OCI-LY3 (cell line): ENCODE measurements at regions not wholly inside any gene's neighbourhood (a gene's known extent, or its start where the extent isn't known, plus 50 kb on each side); places are given as distances from the start of the nearest gene placed in this dataset.

ENCODE experiments used
- H2AFZ ChIP-seq: fragments of 200-600, 300-600 bp; shearing (Covaris generic); 2 replicates; pipeline ENCODE4 v1.6.0; 2014; ENCODE audit warnings: antibody characterized with exemption, low read depth, low read length
- H3K27ac ChIP-seq: fragments of 200-600, 300-600 bp; sonication (generic); 2 replicates; pipeline ENCODE4 v1.5.1; 2014; ENCODE audit warnings: mild to moderate bottlenecking, low read length, moderate library complexity, mixed read lengths
- H3K27me3 ChIP-seq: fragments of 200-600, 300-600 bp; sonication (generic); 2 replicates; pipeline ENCODE4 v1.6.1; 2014; ENCODE audit warnings: low read depth, low read length, mixed read lengths
- H3K36me3 ChIP-seq: fragments of 200-600, 300-600 bp; sonication (generic); replicated peaks from 2 replicates; pipeline ENCODE3; 2014; ENCODE audit warnings: low read depth, low read length, mixed read lengths
- H3K4me1 ChIP-seq: fragments of 300-600, 200-600 bp; sonication (generic); 2 replicates; pipeline ENCODE4 v1.6.1; 2014; ENCODE audit warnings: low read length, mixed read lengths
- H3K4me2 ChIP-seq: fragments of 200-600, 300-600 bp; sonication (generic); 2 replicates; pipeline ENCODE4 v1.6.1; 2014; ENCODE audit warnings: low read length, mixed read lengths
- H3K4me3 ChIP-seq: fragments of 300-600, 200-600 bp; sonication (generic); 2 replicates; pipeline ENCODE4 v1.5.1; 2014; ENCODE audit warnings: antibody characterized with exemption, mild to moderate bottlenecking, low read length, moderate library complexity
- H3K79me2 ChIP-seq: fragments of 300-600, 200-600 bp; shearing (Covaris generic); 2 replicates; pipeline ENCODE4 v1.6.1; 2014; ENCODE audit warnings: mild to moderate bottlenecking, low read length, mixed read lengths
- H3K9ac ChIP-seq: fragments of 300-600, 200-600 bp; shearing (Covaris generic); 2 replicates; pipeline ENCODE4 v1.6.0; 2014; ENCODE audit warnings: mild to moderate bottlenecking, low read length, moderate library complexity
- H3K9me3 ChIP-seq: fragments of 200-600, 300-600 bp; shearing (Covaris generic); 2 replicates; pipeline ENCODE4 v1.6.1; 2014; ENCODE audit warnings: low read length, mixed read lengths; ENCODE audit not compliant: insufficient read depth
- H4K20me1 ChIP-seq: fragments of 200-600, 300-600 bp; sonication (generic); 2 replicates; pipeline ENCODE4 v1.6.1; 2016; ENCODE audit warnings: low read length, mixed read lengths; ENCODE audit not compliant: insufficient read depth
- EZH2phosphoT487 ChIP-seq: fragments of 200-600 bp; shearing (Covaris generic); IDR thresholded peaks from 2 replicates; pipeline ENCODE4 v1.6.1; 2018; ENCODE audit warnings: antibody characterized with exemption, mixed run types, low read depth
- TF ChIP-seq, protein P1 (sequence below): fragments of 200-600, 300-600 bp; sonication (generic); IDR thresholded peaks from 2 replicates; pipeline ENCODE4 v1.5.1; 2014; ENCODE audit warnings: antibody characterized with exemption, low read length, low read depth

DNA sequence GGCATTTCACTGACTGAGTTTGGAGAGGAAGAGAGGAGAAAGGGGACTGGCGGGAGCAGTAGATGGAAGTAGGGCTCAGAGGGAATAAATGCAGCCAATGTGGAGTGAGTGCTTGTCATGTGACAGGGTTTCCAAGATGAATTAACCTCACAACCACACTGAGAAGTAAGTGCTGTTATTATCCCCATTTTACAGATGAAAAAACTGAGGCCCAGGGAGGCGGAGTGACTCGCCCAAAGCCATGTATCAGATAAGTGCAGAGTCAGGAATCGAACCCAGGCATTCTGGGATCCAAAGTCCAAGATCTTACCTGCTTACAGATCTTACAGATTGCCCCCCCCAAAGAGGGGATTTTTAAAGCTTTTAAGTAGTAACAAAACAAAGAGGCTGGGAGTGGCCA is 207.2 kb downstream of the SHQ1 start:
- Histone ChIP-seq H3K36me3 (no peaks in the 10 kb centered on the region), H3K79me2 (no peaks in the 10 kb centered on the region), H3K27me3 (peaks cover 51% of the 10 kb centered on the region), H3K4me1 (no peaks in the 10 kb centered on the region), H3K4me3 (no peak overlapping the region), H3K9ac (no peak overlapping the region), H3K27ac (no peak overlapping the region), H3K9me3 (no peaks in the 10 kb centered on the region), H2AFZ (no peak overlapping the region), H4K20me1 (no peaks in the 10 kb centered on the region), H3K4me2 (no peak overlapping the region)
- TF ChIP-seq EZH2phosphoT487: no peak
- TF ChIP-seq, protein P1, sequence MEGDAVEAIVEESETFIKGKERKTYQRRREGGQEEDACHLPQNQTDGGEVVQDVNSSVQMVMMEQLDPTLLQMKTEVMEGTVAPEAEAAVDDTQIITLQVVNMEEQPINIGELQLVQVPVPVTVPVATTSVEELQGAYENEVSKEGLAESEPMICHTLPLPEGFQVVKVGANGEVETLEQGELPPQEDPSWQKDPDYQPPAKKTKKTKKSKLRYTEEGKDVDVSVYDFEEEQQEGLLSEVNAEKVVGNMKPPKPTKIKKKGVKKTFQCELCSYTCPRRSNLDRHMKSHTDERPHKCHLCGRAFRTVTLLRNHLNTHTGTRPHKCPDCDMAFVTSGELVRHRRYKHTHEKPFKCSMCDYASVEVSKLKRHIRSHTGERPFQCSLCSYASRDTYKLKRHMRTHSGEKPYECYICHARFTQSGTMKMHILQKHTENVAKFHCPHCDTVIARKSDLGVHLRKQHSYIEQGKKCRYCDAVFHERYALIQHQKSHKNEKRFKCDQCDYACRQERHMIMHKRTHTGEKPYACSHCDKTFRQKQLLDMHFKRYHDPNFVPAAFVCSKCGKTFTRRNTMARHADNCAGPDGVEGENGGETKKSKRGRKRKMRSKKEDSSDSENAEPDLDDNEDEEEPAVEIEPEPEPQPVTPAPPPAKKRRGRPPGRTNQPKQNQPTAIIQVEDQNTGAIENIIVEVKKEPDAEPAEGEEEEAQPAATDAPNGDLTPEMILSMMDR: no peak

- Histone ChIP-seq H3K9me3 (0 out of 2 replicates have a peak, but pooled peaks cover 1% of the 10 kb centered on the region), H3K4me3 (no peak overlapping the region), H3K79me2 (no peaks in the 10 kb centered on the region), H3K27me3 (peaks cover 76% of the 10 kb centered on the region), H3K4me1 (peaks cover 18% of the 10 kb centered on the region), H2AFZ (no peak overlapping the region), H3K36me3 (no peaks in the 10 kb centered on the region), H3K9ac (no peak overlapping the region), H4K20me1 (0 out of 2 replicates have a peak, but pooled peaks cover 4% of the 10 kb centered on the region), H3K27ac (no peak overlapping the region), H3K4me2 (no peak overlapping the region)
- TF ChIP-seq, protein P1: no peak
- TF ChIP-seq EZH2phosphoT487: no peak
Measured at GRCh38 chr3:72636969-72637597, 211.2 kb downstream of the SHQ1 start.

- peaks cover 5% of the 10 kb centered on the region; the same call in 1 of the 2 replicates for H3K9me3 ChIP-seq
- H3K9ac ChIP-seq: no peak overlapping the region
- H3K27me3 ChIP-seq: peaks cover 71% of the 10 kb centered on the region
- no peak overlapping the region for H2AFZ ChIP-seq
- H3K79me2 ChIP-seq: no peaks in the 10 kb centered on the region
- H3K27ac ChIP-seq: no peak overlapping the region
- TF ChIP-seq, protein P1: no peak
- no peak for TF ChIP-seq EZH2phosphoT487
- H3K4me2 ChIP-seq: no peak overlapping the region
- no peak overlapping the region for H3K4me3 ChIP-seq
- H3K36me3 ChIP-seq: no peaks in the 10 kb centered on the region
- 0 out of 2 replicates have a peak, but pooled peaks cover 4% of the 10 kb centered on the region for H4K20me1 ChIP-seq
- H3K4me1 ChIP-seq: peaks cover 18% of the 10 kb centered on the region
Measured at GRCh38 chr3:72635551-72635950, 212.7 kb downstream of the SHQ1 start.

- Histone ChIP-seq H3K9me3 (peaks cover 5% of the 10 kb centered on the region; the same call in 1 of the 2 replicates), H3K4me3 (no peak overlapping the region), H3K27me3 (peaks cover 60% of the 10 kb centered on the region), H3K79me2 (no peaks in the 10 kb centered on the region), H3K4me2 (peak overlapping the region; percentile 20), H4K20me1 (peaks cover 4% of the 10 kb centered on the region; the same call in 1 of the 2 replicates), H3K4me1 (peaks cover 24% of the 10 kb centered on the region), H3K9ac (no peak overlapping the region), H3K27ac (no peak overlapping the region), H3K36me3 (no peaks in the 10 kb centered on the region), H2AFZ (no peak overlapping the region)
- TF ChIP-seq, protein P1: no peak
- no peak for TF ChIP-seq EZH2phosphoT487
Measured at GRCh38 chr3:72634128-72634527, 214.1 kb downstream of the SHQ1 start.
